ENCODE measurements at regions not wholly inside any gene's neighbourhood (a gene's known extent, or its start where the extent isn't known, plus 50 kb on each side); places are given as distances from the start of the nearest gene placed in this dataset.

- no TSS peak for BruUV-seq (replicated peaks)
- TF ChIP-seq, protein P1, sequence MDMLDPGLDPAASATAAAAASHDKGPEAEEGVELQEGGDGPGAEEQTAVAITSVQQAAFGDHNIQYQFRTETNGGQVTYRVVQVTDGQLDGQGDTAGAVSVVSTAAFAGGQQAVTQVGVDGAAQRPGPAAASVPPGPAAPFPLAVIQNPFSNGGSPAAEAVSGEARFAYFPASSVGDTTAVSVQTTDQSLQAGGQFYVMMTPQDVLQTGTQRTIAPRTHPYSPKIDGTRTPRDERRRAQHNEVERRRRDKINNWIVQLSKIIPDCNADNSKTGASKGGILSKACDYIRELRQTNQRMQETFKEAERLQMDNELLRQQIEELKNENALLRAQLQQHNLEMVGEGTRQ (IDR thresholded peaks at IDR 0.05; ENCODE audit: low read depth, low read length), result no peak
- peak; percentile 32; the same call in 1 of the 2 replicates for TF ChIP-seq CEBPB (IDR thresholded peaks at IDR 0.05; ENCODE audit: low read depth, low read length)
- no peak for TF ChIP-seq MAZ (IDR thresholded peaks at IDR 0.05; ENCODE audit: borderline replicate concordance, low read depth, low read length)
- TF ChIP-seq RFX5 (IDR thresholded peaks at IDR 0.05; ENCODE audit: low read depth, low read length), result no peak
- no peak for TF ChIP-seq MAFK (IDR thresholded peaks at IDR 0.05; ENCODE audit: low read depth, low read length)
- TF ChIP-seq CHD1 (IDR thresholded peaks at IDR 0.05; ENCODE audit: low read depth, low read length), result no peak
- H3K9me1 ChIP-seq (ENCODE audit: insufficient read depth, low read length), result no peaks in the 10 kb centered on the region
- H3K4me3 ChIP-seq (ENCODE audit: insufficient read depth, low read depth, low read length), result no peak overlapping the region
- H2BK5ac ChIP-seq (ENCODE audit: low read depth, low read length, poor library complexity, severe bottlenecking), result no peak overlapping the region
- no peaks in the 10 kb centered on the region for H4K20me1 ChIP-seq (ENCODE audit: insufficient read depth, low read length)
- H2AFZ ChIP-seq (replicated peaks; ENCODE audit: low read length, poor library complexity), result no peak overlapping the region
- no peak overlapping the region for H2BK15ac ChIP-seq (ENCODE audit: low read depth, low read length)
- H3K18ac ChIP-seq (ENCODE audit: low read depth, low read length), result no peak overlapping the region
- intact Hi-C loops (cut with micrococcal nuclease) (no loop called here), in situ Hi-C loops (cut with MboI; ENCODE audit: low sequenced_read_pairs) (no loop called here), dilution Hi-C loops (cut with HindIII; ENCODE audit: low sequenced_read_pairs, unreplicated experiment) (no loop called here)
- no peak overlapping the region for H4K8ac ChIP-seq (ENCODE audit: low read depth in 2 of 2, low read length in 2 of 2)
- DNase-seq (no peak), ATAC-seq (ENCODE audit: low read depth) (no peak)
- H3K4ac ChIP-seq (ENCODE audit: low read depth, low read length), result no peak overlapping the region
- no peaks in the 10 kb centered on the region for H3K9me3 ChIP-seq (ENCODE audit: control insufficient read depth, insufficient read depth, low read length)
- peaks cover 5% of the 10 kb centered on the region; the same call in 1 of the 2 replicates for H3K4me1 ChIP-seq (ENCODE audit: control insufficient read depth, insufficient read depth, low read length)
- H3K36me3 ChIP-seq (ENCODE audit: control insufficient read depth, insufficient read depth, low read length), result no peaks in the 10 kb centered on the region
- no peaks in the 10 kb centered on the region for H3K79me1 ChIP-seq (ENCODE audit: low read depth in 1 of 2, low read length in 2 of 2)
- H4K5ac ChIP-seq (ENCODE audit: low read depth, low read length), result no peak overlapping the region
- WGBS, 2 experiments (ENCODE audit: extremely low coverage in 2 of 2, insufficient read length in 1 of 2), result no CpG with 5 or more reads among the region's 5 CpGs
- no peak overlapping the region for H4K91ac ChIP-seq (ENCODE audit: insufficient read depth, low read depth, low read length)
- peaks cover 9% of the 10 kb centered on the region for H3K27me3 ChIP-seq (ENCODE audit: control insufficient read depth, insufficient read depth, low read length)
- no peak overlapping the region for H3K56ac ChIP-seq (ENCODE audit: extremely low read depth, insufficient read depth, low read length)
- H2AK9ac ChIP-seq (replicated peaks; ENCODE audit: low read depth, low read length, poor library complexity), result no peak overlapping the region
- no peak overlapping the region for H2BK120ac ChIP-seq (ENCODE audit: low read depth, low read length)
- H3K9ac ChIP-seq (ENCODE audit: low read depth, low read length), result no peak overlapping the region
- no peak overlapping the region for H3K27ac ChIP-seq (ENCODE audit: insufficient read depth, low read length)
- H3K23ac ChIP-seq (ENCODE audit: low read depth, low read length), result no peak overlapping the region
- no peak overlapping the region for H2AK5ac ChIP-seq (ENCODE audit: low read depth, low read length)
- no peak overlapping the region for H2BK20ac ChIP-seq (ENCODE audit: low read depth, low read length)
- ChIA-PET POLR2A (ENCODE audit: unreplicated experiment) (no interaction called here), CTCF (no interaction called here)
- no peak overlapping the region for H3K4me2 ChIP-seq (ENCODE audit: low read depth, low read length)
- H3K14ac ChIP-seq (replicated peaks; ENCODE audit: low read depth, low read length), result no peak overlapping the region
These were observed 67.2 kb upstream of the BCL6 start for GRCh38 chr3:187812496-187812895.

Measured in IMR-90 (cell line).